ENCODE measurements at regions not wholly inside any gene's neighbourhood (a gene's known extent, or its start where the extent isn't known, plus 50 kb on each side); places are given as distances from the start of the nearest gene placed in this dataset.

DNA sequence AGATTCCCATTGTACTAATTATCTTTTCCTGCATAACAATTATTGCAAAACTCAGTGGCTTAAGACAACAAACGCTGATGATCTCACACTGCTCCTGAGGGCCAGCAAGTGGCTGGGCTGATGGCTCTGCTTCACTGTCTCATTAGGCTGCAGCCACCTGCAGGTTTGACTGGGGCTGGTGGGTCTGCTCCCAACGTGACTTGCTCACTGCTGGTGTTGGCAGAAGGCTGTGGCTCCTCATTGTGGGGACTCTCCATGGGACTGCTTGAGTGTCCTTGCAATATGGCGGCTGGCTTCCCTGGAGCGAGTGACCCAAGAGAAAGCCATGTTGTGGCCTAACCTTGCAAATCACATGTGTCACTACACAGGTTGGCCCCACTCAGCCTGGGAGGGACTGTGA, 71.1 kb downstream of the PLXNA1 start:
- Histone ChIP-seq H3K23ac (ENCODE audit: insufficient read length, low read depth, low read length) (no peak overlapping the region), H2BK15ac (ENCODE audit: low read depth, low read length) (no peak overlapping the region), H3K23me2 (ENCODE audit: insufficient read length, low read depth, low read length, poor library complexity, severe bottlenecking) (no peaks in the 10 kb centered on the region), H2AK5ac (ENCODE audit: insufficient read length, low read length) (no peak overlapping the region), H4K5ac (ENCODE audit: insufficient read length, low read depth, low read length) (no peak overlapping the region), H2AFZ (ENCODE audit: low read length) (no peak overlapping the region), H4K91ac (ENCODE audit: insufficient read length, low read depth, low read length) (no peak overlapping the region), H3K56ac (ENCODE audit: insufficient read length, low read depth, low read length) (no peak overlapping the region), H3K9ac (ENCODE audit: extremely low read depth, insufficient read length, low read length) (no peak overlapping the region), H4K20me1 (ENCODE audit: control insufficient read depth, insufficient read depth, insufficient read length) (no peaks in the 10 kb centered on the region), H3K79me1 (ENCODE audit: insufficient read depth, low read depth, low read length, poor library complexity, severe bottlenecking) (no peaks in the 10 kb centered on the region), H2BK5ac (ENCODE audit: insufficient read length, low read length) (no peak overlapping the region), H2BK120ac (ENCODE audit: low read depth, low read length, poor library complexity, severe bottlenecking) (no peak overlapping the region), H3K4me1 (ENCODE audit: insufficient read depth, low read length) (no peaks in the 10 kb centered on the region), H3K27me3 (ENCODE audit: insufficient read depth, low read length) (no peaks in the 10 kb centered on the region; the same call in 1 of the 2 replicates), H2BK20ac (ENCODE audit: low read depth, low read length, poor library complexity, severe bottlenecking) (no peak overlapping the region), H2BK12ac (ENCODE audit: insufficient read length, low read depth, low read length) (no peak overlapping the region), H3K14ac (ENCODE audit: insufficient read depth, low read length) (no peak overlapping the region), H3T11ph (ENCODE audit: low read length) (no peak overlapping the region), H3K4me2 (ENCODE audit: insufficient read depth, insufficient read length, low read length) (no peak overlapping the region), H3K27ac (ENCODE audit: insufficient read length, low read depth, low read length) (no peak overlapping the region), H3K9me3 (ENCODE audit: control insufficient read depth, low read depth, low read length) (peaks cover 3% of the 10 kb centered on the region), H3K18ac (ENCODE audit: insufficient read length, low read depth, low read length) (no peak overlapping the region), H4K8ac (replicated peaks; ENCODE audit: insufficient read length, low read depth, low read length) (no peak overlapping the region), H3K79me2 (ENCODE audit: insufficient read depth, low read length) (no peaks in the 10 kb centered on the region), H3K4ac (ENCODE audit: low read depth, low read length) (no peak overlapping the region)
- peaks cover 16 to 18% of the 10 kb centered on the region in 2 experiments for H3K9me3 Mint-ChIP-seq
- H3K27me3 Mint-ChIP-seq (ENCODE audit: low read depth), result peaks cover 12% of the 10 kb centered on the region
- no peak overlapping the region for H3K27ac Mint-ChIP-seq
- peaks cover 4 to 14% of the 10 kb centered on the region in 2 experiments; a peak in 3 of 4 replicates for H3K4me1 Mint-ChIP-seq
- WGBS (ENCODE audit: extremely low coverage, insufficient read length, low lambda C conversion rate), result no CpG with 5 or more reads among the region's 4 CpGs
- DNase-seq, result no peak
- H3K4me3 Mint-ChIP-seq, result no peak overlapping the region
- TF ChIP-seq, protein P1, sequence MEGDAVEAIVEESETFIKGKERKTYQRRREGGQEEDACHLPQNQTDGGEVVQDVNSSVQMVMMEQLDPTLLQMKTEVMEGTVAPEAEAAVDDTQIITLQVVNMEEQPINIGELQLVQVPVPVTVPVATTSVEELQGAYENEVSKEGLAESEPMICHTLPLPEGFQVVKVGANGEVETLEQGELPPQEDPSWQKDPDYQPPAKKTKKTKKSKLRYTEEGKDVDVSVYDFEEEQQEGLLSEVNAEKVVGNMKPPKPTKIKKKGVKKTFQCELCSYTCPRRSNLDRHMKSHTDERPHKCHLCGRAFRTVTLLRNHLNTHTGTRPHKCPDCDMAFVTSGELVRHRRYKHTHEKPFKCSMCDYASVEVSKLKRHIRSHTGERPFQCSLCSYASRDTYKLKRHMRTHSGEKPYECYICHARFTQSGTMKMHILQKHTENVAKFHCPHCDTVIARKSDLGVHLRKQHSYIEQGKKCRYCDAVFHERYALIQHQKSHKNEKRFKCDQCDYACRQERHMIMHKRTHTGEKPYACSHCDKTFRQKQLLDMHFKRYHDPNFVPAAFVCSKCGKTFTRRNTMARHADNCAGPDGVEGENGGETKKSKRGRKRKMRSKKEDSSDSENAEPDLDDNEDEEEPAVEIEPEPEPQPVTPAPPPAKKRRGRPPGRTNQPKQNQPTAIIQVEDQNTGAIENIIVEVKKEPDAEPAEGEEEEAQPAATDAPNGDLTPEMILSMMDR (conservative IDR thresholded peaks at IDR 0.05), result no peak
- H3K36me3 Mint-ChIP-seq (ENCODE audit: insufficient read depth in 1 of 3, low read depth in 3 of 3), result peaks cover 3 to 15% (median 5%) of the 10 kb centered on the region in 3 experiments; a peak in 5 of 7 replicates

All from H9 (cell line).